ENCODE measurements at regions not wholly inside any gene's neighbourhood (a gene's known extent, or its start where the extent isn't known, plus 50 kb on each side); places are given as distances from the start of the nearest gene placed in this dataset.
A peak's percentile ranks its signal among the peaks of the same experiment; 100 is the strongest.

- Histone ChIP-seq H3K27me3 (peaks cover 0 to 7% (median 0%) of the 10 kb centered on the region in 3 donors), H3K27ac (no peak overlapping the region), H3K36me3 (no peaks in the 10 kb centered on the region), H3K4me1 (peaks cover 0 to 21% (median 7%) of the 10 kb centered on the region in 4 donors), H3K4me3 (no peak overlapping the region), H3K9me3 (no peaks in the 10 kb centered on the region)
- no peak for TF ChIP-seq POLR2AphosphoS5 (IDR thresholded peaks at IDR 0.05)
- no peak for TF ChIP-seq POLR2A (IDR thresholded peaks at IDR 0.05)
- TF ChIP-seq, protein P1, sequence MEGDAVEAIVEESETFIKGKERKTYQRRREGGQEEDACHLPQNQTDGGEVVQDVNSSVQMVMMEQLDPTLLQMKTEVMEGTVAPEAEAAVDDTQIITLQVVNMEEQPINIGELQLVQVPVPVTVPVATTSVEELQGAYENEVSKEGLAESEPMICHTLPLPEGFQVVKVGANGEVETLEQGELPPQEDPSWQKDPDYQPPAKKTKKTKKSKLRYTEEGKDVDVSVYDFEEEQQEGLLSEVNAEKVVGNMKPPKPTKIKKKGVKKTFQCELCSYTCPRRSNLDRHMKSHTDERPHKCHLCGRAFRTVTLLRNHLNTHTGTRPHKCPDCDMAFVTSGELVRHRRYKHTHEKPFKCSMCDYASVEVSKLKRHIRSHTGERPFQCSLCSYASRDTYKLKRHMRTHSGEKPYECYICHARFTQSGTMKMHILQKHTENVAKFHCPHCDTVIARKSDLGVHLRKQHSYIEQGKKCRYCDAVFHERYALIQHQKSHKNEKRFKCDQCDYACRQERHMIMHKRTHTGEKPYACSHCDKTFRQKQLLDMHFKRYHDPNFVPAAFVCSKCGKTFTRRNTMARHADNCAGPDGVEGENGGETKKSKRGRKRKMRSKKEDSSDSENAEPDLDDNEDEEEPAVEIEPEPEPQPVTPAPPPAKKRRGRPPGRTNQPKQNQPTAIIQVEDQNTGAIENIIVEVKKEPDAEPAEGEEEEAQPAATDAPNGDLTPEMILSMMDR (IDR thresholded peaks at IDR 0.05), result no peak
- no peak for TF ChIP-seq EP300 (IDR thresholded peaks at IDR 0.05)
- intact Hi-C loops (cut with DNase I; ENCODE audit: low total_unique reads), result no loop called here
- no peak for DNase-seq
- WGBS, 5 donors, result 71 to 86% (median 81%) methylated on average over 2 of the region's 2 CpGs
These were observed 56.6 kb upstream of the LAS1L start for GRCh38 chrX:65591206-65591605.

- H3K4me1 ChIP-seq, result peaks cover 0 to 14% (median 6%) of the 10 kb centered on the region in 4 donors
- intact Hi-C loops (cut with DNase I; ENCODE audit: low total_unique reads), result no loop called here
- 65 to 75% (median 73%) methylated on average over 3 to 4 of the region's 4 CpGs; no CpG with 5 or more reads in 1 of the 5 donors for WGBS, 5 donors
- H3K4me3 ChIP-seq, result no peak overlapping the region
- no peak for TF ChIP-seq EP300 (IDR thresholded peaks at IDR 0.05)
- TF ChIP-seq POLR2A (IDR thresholded peaks at IDR 0.05), result no peak
- TF ChIP-seq, protein P1 (IDR thresholded peaks at IDR 0.05), result no peak
- no peak for TF ChIP-seq POLR2AphosphoS5 (IDR thresholded peaks at IDR 0.05)
- no peak overlapping the region for H3K27ac ChIP-seq
- H3K27me3 ChIP-seq, result peaks cover 0 to 7% (median 0%) of the 10 kb centered on the region in 3 donors
- H3K9me3 ChIP-seq, result no peaks in the 10 kb centered on the region
- DNase-seq, result no peak
- no peaks in the 10 kb centered on the region for H3K36me3 ChIP-seq
These were observed 54.7 kb upstream of the LAS1L start for GRCh38 chrX:65589304-65589703.

GRCh38 chrX:65588795-65589194 lies 54.2 kb upstream of the LAS1L start:
- intact Hi-C loops (cut with DNase I; ENCODE audit: low total_unique reads), result no loop called here
- Histone ChIP-seq H3K27me3 (peaks cover 0 to 7% (median 0%) of the 10 kb centered on the region in 3 donors), H3K27ac (peak overlapping the region in 2 of 5 donors; percentile 35 to 67), H3K9me3 (no peaks in the 10 kb centered on the region), H3K4me3 (peak overlapping the region in 2 of 4 donors; percentile 9 to 11), H3K4me1 (peaks cover 0 to 14% (median 6%) of the 10 kb centered on the region in 4 donors), H3K36me3 (no peaks in the 10 kb centered on the region)
- TF ChIP-seq EP300 (IDR thresholded peaks at IDR 0.05), result no peak
- TF ChIP-seq POLR2AphosphoS5 (IDR thresholded peaks at IDR 0.05), result no peak
- TF ChIP-seq, protein P1 (IDR thresholded peaks at IDR 0.05), result no peak
- no peak for TF ChIP-seq POLR2A (IDR thresholded peaks at IDR 0.05)
- DNase-seq, result no peak
- WGBS, 5 donors, result 44 to 100% (median 68%) methylated on average over 1 of the region's 1 CpG

- 7 to 38% (median 26%) methylated on average over 6 to 10 of the region's 10 CpGs for whole genome bisulfite sequencing, 5 donors
- H3K4me3 ChIP-seq, result peak overlapping the region in 3 of 4 donors; percentile 6 to 11 (median 9)
- TF ChIP-seq POLR2AphosphoS5 (IDR thresholded peaks at IDR 0.05), result peak in 2 of 3 donors; percentile 9 to 38
- TF ChIP-seq, protein P1 (IDR thresholded peaks at IDR 0.05), result no peak
- DNase-seq, result peak; percentile 78 to 83
- H3K9me3 ChIP-seq, result no peaks in the 10 kb centered on the region
- H3K4me1 ChIP-seq, result peaks cover 0 to 14% (median 6%) of the 10 kb centered on the region in 4 donors
- peak overlapping the region in 3 of 5 donors; percentile 35 to 67 (median 48) for H3K27ac ChIP-seq
- intact Hi-C loops (cut with DNase I; ENCODE audit: low total_unique reads), result no loop called here
- no peaks in the 10 kb centered on the region for H3K36me3 ChIP-seq
- no peaks in the 10 kb centered on the region for H3K27me3 ChIP-seq
These were observed 53.3 kb upstream of the LAS1L start for GRCh38 chrX:65587616-65588526.

Data from stomach (tissue), 8 donors.